Stimulated activated CD8-positive, alpha-beta memory T cell treated with anti-CD3 and anti-CD28 coated beads, Interleukin-7, amount 100 ng/mL, for 1 hour (primary cell): ENCODE measurements at regions not wholly inside any gene's neighbourhood (a gene's known extent, or its start where the extent isn't known, plus 50 kb on each side); places are given as distances from the start of the nearest gene placed in this dataset.

ENCODE experiments used
- DNase-seq, 2 donors: peaks; one replicate each; pipeline ENCODE4 v3.0.0-alpha.2; 2020; ENCODE audit warnings: low read depth in 2 of 2

GRCh38 chr12:124369827-124370378 is 75.0 kb downstream of the RFLNA start:
- no peak for DNase-seq

DNA sequence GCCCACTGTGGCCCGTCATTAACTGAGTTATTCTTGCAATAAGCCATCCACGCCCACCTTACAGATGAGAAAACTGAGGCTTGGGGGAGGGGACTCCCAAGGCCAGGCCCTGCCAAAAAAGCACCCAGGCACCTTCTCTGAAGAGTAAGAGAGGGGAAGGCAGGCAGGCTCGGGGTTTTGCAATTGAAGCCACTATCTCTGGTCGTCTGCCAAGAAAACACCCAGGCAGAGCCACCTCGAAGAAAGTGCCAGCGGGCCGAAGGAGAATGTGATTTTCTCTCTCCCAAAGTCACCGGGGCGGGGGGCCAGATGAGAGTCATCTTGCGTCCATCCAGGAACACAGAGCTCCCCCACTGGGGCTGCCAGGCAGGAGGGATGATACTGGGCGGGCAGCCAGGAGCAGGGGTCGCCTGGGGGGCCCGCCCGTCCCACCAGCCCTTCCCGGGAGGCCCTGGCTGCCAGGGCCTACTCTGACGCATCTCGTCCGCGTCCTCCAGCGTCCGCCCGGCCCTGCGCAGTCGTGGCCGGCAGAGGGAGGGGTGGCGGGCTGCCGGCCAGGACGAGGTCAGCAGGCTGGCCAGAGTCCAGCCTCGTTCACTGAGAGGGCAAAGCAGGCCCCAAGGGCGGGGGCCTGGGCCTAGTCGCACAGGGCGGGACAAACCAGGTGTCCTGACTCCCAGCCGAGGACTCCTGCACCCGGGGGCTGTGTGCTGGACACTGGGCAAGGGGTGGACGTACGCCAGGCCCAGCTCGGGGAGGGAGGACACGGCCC is 74.3 kb downstream of the RFLNA start:
- DNase-seq = no peak

- DNase-seq = no peak
Observed at GRCh38 chr12:124368421-124369032, 73.6 kb downstream of the RFLNA start.

DNA sequence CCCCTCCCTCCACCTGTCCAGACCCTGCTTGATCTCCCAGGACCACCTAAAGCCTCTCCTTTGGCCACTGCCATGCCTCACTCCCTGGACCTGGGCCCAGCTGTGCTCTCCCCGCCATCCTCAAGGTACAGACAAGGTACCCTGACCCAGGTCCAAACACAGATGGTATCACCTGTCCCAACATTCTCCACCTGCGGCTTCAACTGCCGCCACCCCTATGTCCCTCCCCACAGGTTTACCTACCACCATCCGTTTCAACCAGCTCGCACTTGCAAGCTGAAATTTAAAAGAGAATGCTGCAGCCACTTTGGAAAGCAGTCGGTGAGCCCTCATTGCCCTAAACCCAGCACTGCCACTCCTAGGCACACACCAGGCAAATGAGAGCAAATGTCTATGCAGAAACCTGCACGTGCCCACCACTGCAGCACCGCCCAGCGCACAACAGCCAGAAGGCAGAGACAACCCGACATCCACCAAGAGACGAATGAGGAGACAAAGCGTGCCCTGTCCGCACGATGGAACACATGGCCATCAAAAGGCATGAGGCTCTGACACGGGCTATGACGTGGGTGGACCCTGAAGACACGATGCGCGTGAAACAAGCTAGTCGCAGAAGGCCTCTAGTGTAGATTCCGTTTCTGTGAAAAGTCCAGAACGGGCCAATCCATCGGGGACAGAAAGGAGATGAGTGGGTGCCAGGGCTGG is 71.0 kb downstream of the RFLNA start:
- no peak for DNase-seq
